IPS DF 6.9 (cell line): ENCODE measurements at regions not wholly inside any gene's neighbourhood (a gene's known extent, or its start where the extent isn't known, plus 50 kb on each side); places are given as distances from the start of the nearest gene placed in this dataset.

ENCODE experiments used
- DNase-seq: peaks from one replicate; pipeline ENCODE4 v3.0.0-alpha.2; 2013; ENCODE audit warnings: low read depth, low spot score
- H3K27ac ChIP-seq: one replicate; pipeline ENCODE4 v1.5.1; 2013; ENCODE audit warnings: low read length, control low read depth
- H3K27me3 ChIP-seq: 2 replicates; pipeline ENCODE4 v1.6.1; 2013; ENCODE audit warnings: mild to moderate bottlenecking, low read length; ENCODE audit not compliant: control insufficient read depth, insufficient read depth
- H3K36me3 ChIP-seq: 2 replicates; pipeline ENCODE4 v1.6.1; 2013; ENCODE audit warnings: low read length; ENCODE audit not compliant: control insufficient read depth, insufficient read depth
- H3K4me1 ChIP-seq: 2 replicates; pipeline ENCODE4 v1.6.1; 2013; ENCODE audit warnings: low read length; ENCODE audit not compliant: control insufficient read depth, insufficient read depth
- H3K4me3 ChIP-seq: 2 replicates; pipeline ENCODE4 v1.5.1; 2013; ENCODE audit warnings: mild to moderate bottlenecking, low read length
- H3K9me3 ChIP-seq: 2 replicates; pipeline ENCODE4 v1.6.1; 2013; ENCODE audit warnings: low read length, inconsistent platforms; ENCODE audit not compliant: control insufficient read depth, insufficient read depth
- WGBS: extraction: QIAGEN DNeasy Blood & Tissue Kit; methylation state at CpG from one replicate; pipeline ENCODE4 v1.1.7; 2013; ENCODE audit warnings: mixed read lengths, missing lambda C conversion rate; ENCODE audit not compliant: insufficient read length, insufficient coverage; 5-methylcytosine and 5-hydroxymethylcytosine counted together

- no CpG with 5 or more reads among the region's 7 CpGs for WGBS
These were observed 435.8 kb downstream of the SPRY1 start for GRCh38 chr4:123832173-123833026.

GRCh38 chr4:123833171-123833643 is 436.6 kb downstream of the SPRY1 start:
- DNase-seq: no peak
- Histone ChIP-seq H3K4me3 (no peak overlapping the region), H3K9me3 (no peaks in the 10 kb centered on the region), H3K27ac (no peak overlapping the region), H3K4me1 (no peaks in the 10 kb centered on the region), H3K27me3 (no peaks in the 10 kb centered on the region), H3K36me3 (no peaks in the 10 kb centered on the region)
- WGBS: no CpG with 5 or more reads among the region's 2 CpGs

More at GRCh38 chr4:123832173-123833026, 435.8 kb downstream of the SPRY1 start:
- Histone ChIP-seq H3K4me1 (no peaks in the 10 kb centered on the region), H3K27ac (no peak overlapping the region), H3K27me3 (no peaks in the 10 kb centered on the region), H3K4me3 (no peak overlapping the region), H3K36me3 (no peaks in the 10 kb centered on the region), H3K9me3 (no peaks in the 10 kb centered on the region)
- DNase-seq: no peak

- WGBS: no CpG with 5 or more reads among the region's 4 CpGs
- Histone ChIP-seq H3K27me3 (no peaks in the 10 kb centered on the region), H3K4me1 (no peaks in the 10 kb centered on the region; the same call in 1 of the 2 replicates), H3K36me3 (no peaks in the 10 kb centered on the region), H3K4me3 (no peak overlapping the region), H3K9me3 (no peaks in the 10 kb centered on the region), H3K27ac (no peak overlapping the region)
- no peak for DNase-seq
These were observed 439.4 kb downstream of the SPRY1 start for GRCh38 chr4:123835831-123836590.

- Histone ChIP-seq H3K9me3 (no peaks in the 10 kb centered on the region), H3K36me3 (no peaks in the 10 kb centered on the region), H3K27ac (no peak overlapping the region), H3K27me3 (no peaks in the 10 kb centered on the region), H3K4me3 (no peak overlapping the region), H3K4me1 (no peaks in the 10 kb centered on the region; the same call in 1 of the 2 replicates)
- DNase-seq: no peak
- no CpG with 5 or more reads among the region's 4 CpGs for whole genome bisulfite sequencing
These were observed 440.4 kb downstream of the SPRY1 start for GRCh38 chr4:123836851-123837595.

GRCh38 chr4:123838474-123838873 is 441.9 kb downstream of the SPRY1 start:
- Histone ChIP-seq H3K4me3 (no peak overlapping the region), H3K27ac (no peak overlapping the region), H3K36me3 (no peaks in the 10 kb centered on the region), H3K27me3 (no peaks in the 10 kb centered on the region), H3K4me1 (no peaks in the 10 kb centered on the region; the same call in 1 of the 2 replicates), H3K9me3 (no peaks in the 10 kb centered on the region)
- no CpG with 5 or more reads among the region's 1 CpG for whole genome bisulfite sequencing
- DNase-seq: no peak

- no peaks in the 10 kb centered on the region for H3K9me3 ChIP-seq
- H3K4me1 ChIP-seq: no peaks in the 10 kb centered on the region; the same call in 1 of the 2 replicates
- H3K27ac ChIP-seq: no peak overlapping the region
- no peak for DNase-seq
- no peak overlapping the region for H3K4me3 ChIP-seq
- no peaks in the 10 kb centered on the region for H3K27me3 ChIP-seq
- no peaks in the 10 kb centered on the region for H3K36me3 ChIP-seq
These were observed 443.6 kb downstream of the SPRY1 start for GRCh38 chr4:123840197-123840596.

GRCh38 chr4:123841447-123842121 is 445.0 kb downstream of the SPRY1 start:
- no peaks in the 10 kb centered on the region for H3K36me3 ChIP-seq
- WGBS: no CpG with 5 or more reads among the region's 6 CpGs
- H3K4me1 ChIP-seq: no peaks in the 10 kb centered on the region; the same call in 1 of the 2 replicates
- H3K27me3 ChIP-seq: no peaks in the 10 kb centered on the region
- DNase-seq: no peak
- H3K9me3 ChIP-seq: no peaks in the 10 kb centered on the region
- no peak overlapping the region for H3K27ac ChIP-seq
- H3K4me3 ChIP-seq: no peak overlapping the region

- no CpG with 5 or more reads among the region's 1 CpG for WGBS
These were observed 446.5 kb downstream of the SPRY1 start for GRCh38 chr4:123843137-123843536.

GRCh38 chr4:123844374-123844773 is 447.8 kb downstream of the SPRY1 start:
- H3K4me1 ChIP-seq: no peaks in the 10 kb centered on the region; the same call in 1 of the 2 replicates
- no peaks in the 10 kb centered on the region for H3K36me3 ChIP-seq
- DNase-seq: no peak
- no peak overlapping the region for H3K4me3 ChIP-seq
- H3K27ac ChIP-seq: no peak overlapping the region
- H3K9me3 ChIP-seq: no peaks in the 10 kb centered on the region
- no CpG with 5 or more reads among the region's 4 CpGs for WGBS
- no peaks in the 10 kb centered on the region for H3K27me3 ChIP-seq

More at GRCh38 chr4:123843137-123843536, 446.5 kb downstream of the SPRY1 start:
- no peaks in the 10 kb centered on the region for H3K27me3 ChIP-seq
- H3K4me3 ChIP-seq: no peak overlapping the region
- no peaks in the 10 kb centered on the region; the same call in 1 of the 2 replicates for H3K4me1 ChIP-seq
- no peak overlapping the region for H3K27ac ChIP-seq
- H3K36me3 ChIP-seq: no peaks in the 10 kb centered on the region
- DNase-seq: no peak
- no peaks in the 10 kb centered on the region for H3K9me3 ChIP-seq

- Histone ChIP-seq H3K4me3 (no peak overlapping the region), H3K9me3 (no peaks in the 10 kb centered on the region), H3K36me3 (no peaks in the 10 kb centered on the region), H3K27me3 (no peaks in the 10 kb centered on the region), H3K27ac (no peak overlapping the region), H3K4me1 (no peaks in the 10 kb centered on the region; the same call in 1 of the 2 replicates)
- no peak for DNase-seq
These were observed 449.5 kb downstream of the SPRY1 start for GRCh38 chr4:123846092-123846491.
